ENCODE measurements at regions not wholly inside any gene's neighbourhood (a gene's known extent, or its start where the extent isn't known, plus 50 kb on each side); places are given as distances from the start of the nearest gene placed in this dataset.

- no peak for DNase-seq
Observed at GRCh38 chr1:36641776-36642175, 159.1 kb upstream of the CSF3R start.

DNA sequence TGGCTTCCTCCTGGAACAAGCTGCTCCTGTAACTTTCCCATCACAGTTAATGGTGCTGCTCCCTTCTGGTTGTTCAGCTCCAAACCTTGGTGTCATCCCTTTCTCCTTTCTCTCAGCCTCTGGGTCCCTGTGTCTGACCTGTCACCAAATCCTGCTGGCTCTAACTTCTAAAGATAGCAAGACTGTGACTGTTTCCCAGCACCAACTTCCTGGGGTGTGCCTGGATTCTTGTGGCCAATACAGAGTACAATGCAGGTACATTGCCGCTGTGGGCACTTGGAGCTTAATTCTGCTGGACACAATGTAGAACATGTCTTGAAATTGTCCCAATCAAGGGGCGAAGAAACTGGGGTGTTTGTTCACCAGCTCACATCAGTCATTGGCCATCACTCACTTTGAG is 156.7 kb upstream of the CSF3R start:
- DNase-seq, result no peak

DNA sequence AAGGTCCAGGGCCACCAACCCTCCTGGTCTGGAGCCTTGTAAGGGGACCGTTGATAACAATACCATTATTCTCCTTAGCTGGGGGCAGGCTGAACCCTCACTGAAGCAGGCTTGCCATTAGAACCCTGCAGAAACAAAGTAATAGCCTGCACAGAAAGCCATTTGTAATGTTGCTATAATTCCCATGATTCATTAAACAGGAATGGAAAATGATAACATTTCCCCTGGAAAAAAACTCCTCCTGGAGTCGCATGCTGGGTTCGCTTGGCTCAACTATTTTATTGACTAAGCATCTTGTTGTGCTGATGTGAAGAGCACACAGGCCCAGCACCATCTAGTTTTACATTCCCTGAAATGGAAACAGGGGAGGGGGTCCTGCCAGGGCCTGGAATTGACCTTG is 155.6 kb upstream of the CSF3R start:
- DNase-seq, result no peak

GRCh38 chr1:36636206-36636605 is 153.5 kb upstream of the CSF3R start:
- DNase-seq, result no peak

- no peak for DNase-seq
Observed at GRCh38 chr1:36635284-36635683, 152.6 kb upstream of the CSF3R start.

DNA sequence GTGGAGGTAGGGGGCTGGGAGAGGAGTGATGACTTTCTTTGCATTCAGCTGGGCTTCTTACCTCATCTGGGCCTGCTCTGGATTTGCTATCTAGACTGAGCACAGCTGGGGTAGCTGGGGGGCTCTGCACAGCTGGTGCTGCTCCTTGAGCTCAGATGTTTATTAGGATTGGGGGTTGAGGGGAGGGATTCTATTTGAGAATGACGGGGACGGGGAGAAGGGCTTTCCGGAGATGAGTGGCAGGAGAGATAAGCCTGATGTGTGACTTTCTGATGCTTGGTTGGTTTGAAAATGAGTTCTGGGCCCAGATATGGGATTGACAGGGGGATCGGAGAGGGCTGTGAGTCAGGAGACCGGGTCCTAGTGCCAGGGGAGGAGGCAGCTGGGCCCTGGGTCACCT is 146.1 kb upstream of the CSF3R start:
- no peak for DNase-seq

DNA sequence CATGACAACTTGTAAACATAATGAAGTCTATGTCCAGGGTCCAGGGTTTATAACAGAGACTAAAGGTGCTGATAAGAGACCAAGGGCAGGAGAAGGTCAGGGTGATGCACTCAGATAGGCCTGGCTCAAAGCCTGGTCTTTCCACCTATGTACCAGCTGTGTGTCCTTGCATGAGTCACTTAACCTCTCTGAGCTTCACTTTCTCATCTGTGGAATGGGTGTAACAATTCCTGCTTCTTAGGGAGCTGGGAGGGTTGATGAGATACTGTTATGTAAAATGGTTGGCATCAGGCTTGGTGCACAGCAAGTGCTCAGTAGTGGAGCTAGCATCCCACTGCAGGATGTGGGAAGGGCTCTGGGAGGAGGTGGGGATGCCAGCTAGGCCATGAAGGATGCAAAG is 143.7 kb upstream of the CSF3R start:
- DNase-seq, result no peak

DNA sequence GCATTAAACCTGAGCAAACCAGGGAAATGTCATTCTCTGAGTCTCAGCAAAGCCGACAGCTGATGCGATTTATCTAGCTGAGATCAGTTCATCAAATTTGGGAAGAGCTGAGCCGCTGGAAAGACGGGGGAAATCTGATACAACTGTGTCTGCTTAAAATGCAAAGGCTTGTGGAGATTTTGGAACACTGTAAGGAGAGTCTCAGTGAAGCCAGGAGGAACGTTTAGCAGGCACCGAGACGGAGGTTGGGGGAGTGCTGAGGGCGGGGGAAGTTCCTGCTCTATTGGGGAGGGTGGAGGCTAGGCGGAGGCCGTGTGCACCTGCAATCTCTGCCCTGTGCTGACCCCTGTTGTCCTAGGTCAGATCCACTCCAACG is 143.2 kb upstream of the CSF3R start:
- no peak for DNase-seq

DNA sequence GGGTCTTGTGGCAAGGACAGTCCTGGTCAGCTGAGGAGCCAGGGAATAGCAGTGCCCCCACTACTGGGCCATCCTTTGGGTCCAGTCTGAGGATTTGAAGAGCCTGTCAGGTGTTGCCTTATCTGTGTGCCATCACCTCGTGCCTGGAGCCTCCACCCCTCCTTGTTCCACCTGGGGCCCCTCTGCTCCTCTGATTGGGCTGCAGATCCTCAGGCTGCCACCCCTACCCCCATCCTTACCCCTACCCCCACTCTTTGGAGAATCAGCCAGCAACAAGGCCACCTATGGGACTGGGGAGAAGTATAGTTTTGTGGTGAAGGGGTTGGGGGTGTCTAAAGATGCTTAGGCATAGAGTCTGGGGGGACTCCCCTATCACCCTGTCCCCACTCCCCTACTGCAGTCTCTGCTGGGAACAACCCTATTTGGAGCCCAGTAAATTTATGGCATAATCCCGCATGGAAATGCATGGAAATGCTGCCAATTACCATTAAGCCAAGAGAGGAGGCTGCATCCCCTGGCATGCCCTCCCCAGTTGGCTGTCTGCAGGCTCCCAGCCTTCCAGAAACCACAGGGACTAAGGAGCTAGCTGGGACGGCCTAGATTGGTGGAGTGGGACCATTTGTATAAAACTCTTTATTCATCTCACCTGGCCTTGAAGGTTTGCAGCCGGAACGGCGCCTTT is 142.7 kb upstream of the CSF3R start:
- no peak for DNase-seq

DNA sequence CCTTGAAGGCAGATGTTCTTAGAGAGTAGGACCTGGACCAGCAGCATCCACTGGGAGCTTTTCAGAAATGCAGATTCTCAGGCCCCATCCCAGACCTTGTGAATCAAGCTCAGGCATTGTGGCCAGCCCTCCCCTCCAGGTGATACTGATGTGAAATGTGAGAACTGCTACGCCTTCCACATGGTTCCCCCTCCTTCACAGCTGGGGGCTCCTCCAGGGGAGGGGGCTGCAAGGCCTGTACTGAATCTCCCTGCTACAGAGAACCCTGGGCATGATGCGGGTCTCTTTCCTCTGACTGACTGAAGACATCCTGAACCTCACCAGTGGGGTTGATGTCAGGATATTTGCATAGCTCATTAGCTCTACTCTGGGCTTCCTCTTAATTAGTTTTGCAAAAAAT is 141.8 kb upstream of the CSF3R start:
- no peak for DNase-seq

DNA sequence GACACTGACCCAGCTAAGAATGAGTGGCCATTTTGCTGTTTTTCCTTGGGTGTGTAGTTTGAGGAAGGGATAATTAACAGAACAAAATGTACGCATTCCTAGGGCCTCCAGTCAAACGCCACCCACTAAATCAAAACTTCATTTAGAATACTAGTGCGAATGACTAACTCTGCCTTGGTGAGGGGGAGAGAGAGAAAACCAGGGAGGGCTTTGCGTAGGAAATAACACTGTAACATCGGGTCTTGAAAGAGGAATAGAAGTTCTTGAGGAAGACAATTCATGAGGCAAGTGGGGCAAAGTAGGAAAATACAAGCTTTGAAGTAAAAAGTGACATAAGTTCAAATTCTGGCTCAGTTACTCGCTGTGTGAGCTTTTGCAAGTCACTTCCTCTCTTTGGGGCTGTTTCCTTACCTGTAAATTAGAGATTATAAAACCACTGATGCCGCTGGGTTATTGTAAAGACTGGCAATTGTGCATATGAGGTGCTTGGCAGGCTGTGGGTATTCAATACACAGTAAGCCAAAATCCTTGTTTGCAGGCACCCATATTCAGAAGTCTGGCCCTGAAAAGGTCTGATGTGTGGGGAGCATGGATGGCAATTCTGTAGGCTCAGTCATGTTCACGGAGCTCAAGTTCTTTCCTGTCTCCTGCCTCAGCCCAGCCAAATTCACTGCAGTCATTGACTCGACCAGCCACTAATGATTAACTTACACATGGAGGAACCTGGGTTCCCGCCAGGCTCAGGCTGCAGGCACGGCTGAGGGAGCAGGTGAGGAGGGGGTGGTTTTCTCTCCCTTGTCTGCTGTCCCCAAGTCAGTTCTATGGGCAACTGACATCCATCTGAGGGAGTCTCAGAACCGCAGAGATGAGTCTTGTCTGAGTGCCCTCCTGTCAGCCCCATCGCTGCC is 140.3 kb upstream of the CSF3R start:
- no peak for DNase-seq

GRCh38 chr1:36621531-36621930 is 138.8 kb upstream of the CSF3R start:
- no peak for DNase-seq

- DNase-seq, result no peak
Observed at GRCh38 chr1:36620142-36620541, 137.4 kb upstream of the CSF3R start.

GRCh38 chr1:36614991-36615390 is 132.3 kb upstream of the CSF3R start:
- DNase-seq, result no peak

DNA sequence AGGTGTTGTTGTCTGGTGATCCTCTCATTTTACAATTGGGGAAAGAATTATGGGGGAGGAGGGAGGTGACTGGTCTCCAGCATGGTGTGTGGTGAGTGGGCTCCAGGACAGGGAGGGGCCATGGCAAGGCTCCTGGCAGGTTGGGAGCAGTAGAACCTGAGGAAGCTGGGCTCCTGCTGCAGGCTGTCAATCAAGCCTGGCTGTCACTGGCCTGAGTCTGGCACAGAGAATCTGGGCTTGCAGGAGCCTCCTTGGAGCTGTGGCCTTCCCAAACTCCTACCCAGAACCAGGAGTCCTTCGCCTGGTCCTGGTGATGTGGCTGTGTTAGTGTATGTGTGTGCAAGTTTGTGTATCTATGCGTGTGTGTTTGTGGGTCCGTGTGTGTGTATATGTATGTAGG is 131.9 kb upstream of the CSF3R start:
- DNase-seq, result no peak

GRCh38 chr1:36613721-36614120 is 131.0 kb upstream of the CSF3R start:
- no peak for DNase-seq

DNA sequence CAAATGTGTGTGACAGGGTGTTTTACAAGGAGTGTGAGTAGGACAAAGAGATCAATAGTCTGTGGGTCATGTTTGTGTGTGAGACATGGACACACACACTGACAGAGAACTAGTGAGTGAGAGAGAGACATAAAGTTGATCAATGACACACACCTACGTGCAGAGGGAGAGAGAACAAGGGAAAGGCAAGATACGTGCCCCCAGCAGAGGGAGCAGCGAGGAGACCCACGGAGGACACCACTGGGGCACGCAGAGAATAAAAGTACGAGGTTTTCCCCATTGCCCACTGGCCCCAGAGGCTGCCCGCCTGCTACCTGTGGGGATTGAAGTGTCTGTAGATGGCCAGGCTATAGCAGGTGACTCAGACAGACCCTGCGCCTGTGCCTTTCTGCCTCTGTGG is 130.2 kb upstream of the CSF3R start:
- DNase-seq, result no peak

- no peak for DNase-seq
Observed at GRCh38 chr1:36612121-36612520, 129.4 kb upstream of the CSF3R start.

DNA sequence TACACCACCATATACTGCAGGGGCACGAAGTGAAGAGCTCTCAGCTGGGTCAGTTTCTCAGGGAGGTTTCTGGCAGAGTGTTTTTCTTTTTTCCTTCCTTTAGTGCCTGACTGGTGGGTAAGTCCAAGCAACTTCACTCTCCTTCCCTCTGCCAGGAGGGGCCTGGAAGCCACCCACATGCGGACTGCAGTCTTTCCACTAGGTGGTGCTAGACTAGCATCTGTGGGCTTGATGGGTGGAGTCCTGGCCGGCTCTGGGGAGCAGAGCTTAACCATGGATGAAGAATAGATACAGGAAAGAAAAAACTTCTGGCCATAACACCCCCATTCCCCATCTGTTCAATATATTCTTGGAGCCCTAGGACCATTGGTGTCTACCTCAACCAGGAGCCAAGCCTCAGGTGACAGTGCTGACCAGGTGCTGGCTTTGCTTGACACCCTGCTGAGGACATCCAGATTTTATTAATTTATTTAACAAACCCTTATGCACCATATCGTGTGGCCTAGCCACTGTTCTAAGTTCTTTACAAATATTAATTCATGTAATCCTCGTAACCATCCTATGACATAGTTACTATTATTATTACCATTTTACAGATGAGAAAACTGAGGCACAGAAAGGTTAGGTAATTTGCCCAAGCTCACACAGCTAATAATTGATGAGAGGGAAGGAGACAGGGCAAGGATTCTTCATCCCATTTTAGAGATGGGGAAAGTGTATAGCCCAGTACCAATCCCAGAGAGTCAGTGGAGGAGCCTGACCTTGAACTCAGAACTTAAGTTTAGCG is 126.7 kb upstream of the CSF3R start:
- DNase-seq, result no peak

DNA sequence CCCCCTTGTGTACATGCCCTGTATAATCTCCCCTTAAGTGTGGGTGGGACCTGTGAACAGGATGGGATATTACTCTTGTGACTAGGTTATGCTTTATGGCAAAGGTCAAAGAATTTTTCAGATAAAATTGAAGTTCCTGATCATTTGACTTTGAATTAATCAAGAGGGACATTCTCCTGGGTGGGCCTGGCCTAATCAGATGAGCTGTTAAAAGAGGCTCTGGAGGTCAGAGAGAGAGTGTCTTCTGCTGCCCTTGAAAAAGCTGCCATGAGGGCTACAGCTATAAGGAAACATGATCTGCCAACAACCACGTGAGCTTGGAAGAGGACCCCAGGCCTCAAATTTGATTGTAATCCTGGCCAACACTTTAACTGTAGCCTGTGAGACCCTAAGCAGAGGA is 125.6 kb upstream of the CSF3R start:
- no peak for DNase-seq

DNA sequence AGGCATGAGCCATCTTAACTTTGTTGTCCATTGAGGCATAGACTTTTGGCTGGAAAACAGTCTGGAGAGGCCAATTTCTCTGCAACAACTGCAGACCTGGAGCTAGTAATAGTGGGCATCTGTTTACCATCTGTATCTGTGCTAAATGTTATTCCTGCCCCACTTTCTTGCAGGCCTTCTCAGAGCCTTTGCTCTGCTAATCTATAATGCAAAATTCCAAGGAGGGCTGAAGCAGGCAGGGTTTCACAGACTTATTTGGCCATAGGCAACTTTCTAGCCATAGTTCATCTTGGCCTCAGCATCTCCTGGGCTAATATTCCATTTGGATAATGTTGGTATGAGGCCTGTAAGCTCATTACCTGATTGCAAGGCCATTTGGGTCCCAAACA is 124.5 kb upstream of the CSF3R start:
- DNase-seq, result no peak

GRCh38 chr1:36606641-36607262 is 124.0 kb upstream of the CSF3R start:
- DNase-seq, result no peak

GRCh38 chr1:36605942-36606640 is 123.4 kb upstream of the CSF3R start:
- no peak for DNase-seq

Measured in left hindlimb (tissue), 1 donor.